Keratinocyte (primary cell): ENCODE measurements at regions not wholly inside any gene's neighbourhood (a gene's known extent, or its start where the extent isn't known, plus 50 kb on each side); places are given as distances from the start of the nearest gene placed in this dataset.

ENCODE experiments used
- DNase-seq: peaks from one replicate; pipeline ENCODE4 v3.0.0-alpha.2; 2011; ENCODE audit warnings: low read depth, missing footprints, low spot score
- FAIRE-seq: peaks from 2 replicates; lab custom pipeline; 2011; peaks lifted over from hg19 to GRCh38; lab: Jason Lieb, UNC
- H2AFZ ChIP-seq: 2 replicates; pipeline ENCODE4 v1.6.0; 2012; ENCODE audit warnings: low read length, control low read depth, inconsistent platforms; ENCODE audit not compliant: control insufficient read depth
- H3K27ac ChIP-seq: 2 replicates; pipeline ENCODE4 v1.5.1; 2011; ENCODE audit warnings: low read length; ENCODE audit not compliant: control insufficient read depth, insufficient read depth
- H3K27me3 ChIP-seq: 3 replicates; pipeline ENCODE4 v1.6.0; 2011; ENCODE audit warnings: low read length; ENCODE audit not compliant: control insufficient read depth, insufficient read depth; ENCODE audit errors: extremely low read depth
- H3K36me3 ChIP-seq, 2 experiments: 2 replicates in 1 of 2; 3 replicates in 1 of 2; pipeline ENCODE4 v1.5.1; 2011; ENCODE audit warnings: low read length in 2 of 2, mild to moderate bottlenecking in 1 of 2; ENCODE audit not compliant: control insufficient read depth in 2 of 2, insufficient read depth in 2 of 2; ENCODE audit errors: extremely low read depth in 1 of 2
- H3K4me1 ChIP-seq: 3 replicates; pipeline ENCODE4 v1.5.1; 2011; ENCODE audit warnings: low read length; ENCODE audit not compliant: control insufficient read depth, insufficient read depth; ENCODE audit errors: extremely low read depth
- H3K4me2 ChIP-seq: 3 replicates; pipeline ENCODE4 v1.6.0; 2011; ENCODE audit warnings: low read depth, low read length; ENCODE audit not compliant: control insufficient read depth, insufficient read depth; ENCODE audit errors: extremely low read depth
- H3K4me3 ChIP-seq, 3 experiments: fragments of 200-600 bp in 1 of 3; sonication (generic) in 1 of 3; 2 replicates in 2 of 3; 3 replicates in 1 of 3; pipeline ENCODE4 v1.5.1; 2011 to 2016; ENCODE audit warnings: low read length in 3 of 3, mild to moderate bottlenecking in 3 of 3, control low read depth in 2 of 3, inconsistent platforms in 1 of 3, low read depth in 1 of 3, mixed read lengths in 1 of 3, mixed run types in 1 of 3, moderate library complexity in 1 of 3; ENCODE audit not compliant: control insufficient read depth in 2 of 3, insufficient read depth in 2 of 3; ENCODE audit errors: extremely low read depth in 1 of 3
- H3K79me2 ChIP-seq: 2 replicates; pipeline ENCODE4 v1.6.0; 2012; ENCODE audit warnings: low read length; ENCODE audit not compliant: control insufficient read depth, insufficient read depth
- H3K9ac ChIP-seq: 3 replicates; pipeline ENCODE4 v1.6.0; 2011; ENCODE audit warnings: low read length; ENCODE audit not compliant: control insufficient read depth, insufficient read depth; ENCODE audit errors: extremely low read depth
- H3K9me1 ChIP-seq: 3 replicates; pipeline ENCODE4 v1.6.0; 2011; ENCODE audit warnings: low read length; ENCODE audit not compliant: control insufficient read depth, insufficient read depth; ENCODE audit errors: extremely low read depth
- H3K9me3 ChIP-seq: 2 replicates; pipeline ENCODE4 v1.5.1; 2012; ENCODE audit warnings: low read depth, low read length; ENCODE audit not compliant: control insufficient read depth
- H4K20me1 ChIP-seq: 3 replicates; pipeline ENCODE4 v1.6.0; 2011; ENCODE audit warnings: low read length; ENCODE audit not compliant: control insufficient read depth, insufficient read depth; ENCODE audit errors: extremely low read depth
- EZH2 ChIP-seq: IDR thresholded peaks from one replicate; pipeline ENCODE4 v1.6.1; 2012; ENCODE audit warnings: inconsistent platforms, mild to moderate bottlenecking, low read length, moderate library complexity
- dilution Hi-C: fragments of 300-500 bp; cut with MboI; formaldehyde crosslinking; loops from one replicate; pipeline ENCODE4 v1.7.0; 2020; ENCODE audit warnings: low sequenced_read_pairs; ENCODE audit not compliant: extremely low pct_ligation_motif_present
- TF ChIP-seq, protein P1 (sequence below), 3 experiments: IDR thresholded peaks in 1 of 3; conservative IDR thresholded peaks in 1 of 3; optimal IDR thresholded peaks in 1 of 3; 2 replicates in 2 of 3; 3 replicates in 1 of 3; pipeline versions ENCODE3 to v1.5.1; 2011; ENCODE audit warnings: low read length in 3 of 3, mild to moderate bottlenecking in 3 of 3, moderate library complexity in 2 of 3, control low read depth in 1 of 3, inconsistent platforms in 1 of 3; ENCODE audit not compliant: insufficient read depth in 2 of 3; ENCODE audit errors: extremely low read depth in 1 of 3

DNA sequence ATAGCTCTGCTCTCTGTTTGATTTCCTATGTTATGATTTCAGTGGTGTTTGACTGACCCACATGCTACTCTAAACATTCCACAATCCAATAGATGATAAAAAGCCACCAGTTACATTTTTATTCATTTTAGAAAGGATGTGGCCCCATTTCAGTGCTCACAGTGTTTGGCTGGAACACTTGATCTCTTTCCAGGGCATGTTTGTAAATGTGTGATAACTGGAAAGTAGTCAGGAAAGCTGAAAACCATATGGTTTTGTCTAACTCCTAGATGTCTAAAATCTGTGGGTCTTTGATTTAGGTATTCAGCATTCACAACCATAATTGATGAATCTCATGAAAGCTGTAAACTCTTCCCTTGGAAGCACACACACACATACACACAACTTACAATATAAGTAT lies 904.9 kb upstream of the AGA start:
- no peaks in the 10 kb centered on the region for H3K27me3 ChIP-seq
- no peak overlapping the region for H3K27ac ChIP-seq
- H3K79me2 ChIP-seq = no peaks in the 10 kb centered on the region
- H3K4me1 ChIP-seq = no peaks in the 10 kb centered on the region
- no peak overlapping the region for H3K9ac ChIP-seq
- H4K20me1 ChIP-seq = no peaks in the 10 kb centered on the region
- DNase-seq = no peak
- H3K4me3 ChIP-seq = no peak overlapping the region
- TF ChIP-seq, protein P1, sequence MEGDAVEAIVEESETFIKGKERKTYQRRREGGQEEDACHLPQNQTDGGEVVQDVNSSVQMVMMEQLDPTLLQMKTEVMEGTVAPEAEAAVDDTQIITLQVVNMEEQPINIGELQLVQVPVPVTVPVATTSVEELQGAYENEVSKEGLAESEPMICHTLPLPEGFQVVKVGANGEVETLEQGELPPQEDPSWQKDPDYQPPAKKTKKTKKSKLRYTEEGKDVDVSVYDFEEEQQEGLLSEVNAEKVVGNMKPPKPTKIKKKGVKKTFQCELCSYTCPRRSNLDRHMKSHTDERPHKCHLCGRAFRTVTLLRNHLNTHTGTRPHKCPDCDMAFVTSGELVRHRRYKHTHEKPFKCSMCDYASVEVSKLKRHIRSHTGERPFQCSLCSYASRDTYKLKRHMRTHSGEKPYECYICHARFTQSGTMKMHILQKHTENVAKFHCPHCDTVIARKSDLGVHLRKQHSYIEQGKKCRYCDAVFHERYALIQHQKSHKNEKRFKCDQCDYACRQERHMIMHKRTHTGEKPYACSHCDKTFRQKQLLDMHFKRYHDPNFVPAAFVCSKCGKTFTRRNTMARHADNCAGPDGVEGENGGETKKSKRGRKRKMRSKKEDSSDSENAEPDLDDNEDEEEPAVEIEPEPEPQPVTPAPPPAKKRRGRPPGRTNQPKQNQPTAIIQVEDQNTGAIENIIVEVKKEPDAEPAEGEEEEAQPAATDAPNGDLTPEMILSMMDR (optimal IDR thresholded peaks at IDR 0.05 in 1 of 3, IDR thresholded peaks at IDR 0.05 in 1 of 3, conservative IDR thresholded peaks at IDR 0.05 in 1 of 3; ENCODE audit: extremely low read depth in 1 of 3, insufficient read depth in 2 of 3, low read length in 3 of 3) = no peak
- no peak for TF ChIP-seq EZH2
- H3K9me1 ChIP-seq = no peaks in the 10 kb centered on the region
- FAIRE-seq = no peak
- no peak overlapping the region for H3K4me2 ChIP-seq
- dilution Hi-C loops = no loop called here
- H3K36me3 ChIP-seq = no peaks in the 10 kb centered on the region
- H2AFZ ChIP-seq = no peak overlapping the region
- no peaks in the 10 kb centered on the region for H3K9me3 ChIP-seq

DNA sequence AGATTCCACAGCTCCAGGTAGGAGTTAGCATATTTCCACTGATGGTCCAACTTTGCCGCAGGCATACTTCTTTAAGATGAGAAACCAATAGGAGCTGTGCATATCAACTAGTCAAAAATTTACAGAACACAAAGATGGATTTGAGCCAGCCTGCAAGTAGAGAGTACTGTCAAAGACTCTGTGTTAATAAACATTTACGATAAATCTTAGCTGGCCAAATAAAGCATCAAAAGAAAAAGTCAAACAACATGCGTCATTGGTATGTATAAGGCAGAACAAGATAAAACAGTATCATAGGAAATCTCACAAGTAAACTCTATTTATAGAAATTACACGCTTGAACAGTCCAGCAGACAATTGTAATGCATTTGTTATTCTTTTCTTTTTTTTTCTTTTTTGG lies 907.4 kb upstream of the AGA start:
- Histone ChIP-seq H3K9me3 (no peaks in the 10 kb centered on the region), H3K27me3 (no peaks in the 10 kb centered on the region), H3K4me2 (no peak overlapping the region), H4K20me1 (no peaks in the 10 kb centered on the region), H3K79me2 (no peaks in the 10 kb centered on the region), H3K27ac (no peak overlapping the region), H2AFZ (no peak overlapping the region), H3K9me1 (no peaks in the 10 kb centered on the region), H3K9ac (no peak overlapping the region), H3K4me3 (no peak overlapping the region), H3K4me1 (no peaks in the 10 kb centered on the region), H3K36me3 (no peaks in the 10 kb centered on the region)
- dilution Hi-C loops = no loop called here
- no peak for TF ChIP-seq EZH2
- TF ChIP-seq, protein P1 (optimal IDR thresholded peaks at IDR 0.05 in 1 of 3, IDR thresholded peaks at IDR 0.05 in 1 of 3, conservative IDR thresholded peaks at IDR 0.05 in 1 of 3; ENCODE audit: extremely low read depth in 1 of 3, insufficient read depth in 2 of 3, low read length in 3 of 3) = no peak
- FAIRE-seq = no peak
- no peak for DNase-seq
